Esophagus squamous epithelium (tissue), 4 donors: ENCODE measurements at regions not wholly inside any gene's neighbourhood (a gene's known extent, or its start where the extent isn't known, plus 50 kb on each side); places are given as distances from the start of the nearest gene placed in this dataset.
"Not testable (repeated sequence)": the region's sequence is repeated elsewhere in the genome, so short reads cannot be mapped to it uniquely, and the experiment has no call there.

ENCODE experiments used
- CTCF ChIP-seq, 6 experiments: fragments of 450-650 bp in 4 of 6; fragments of 200-600 bp in 2 of 6; sonication (generic) in 2 of 6; IDR thresholded peaks; one replicate each; pipeline ENCODE4 v1.5.1; 2016 to 2019; ENCODE audit warnings: antibody characterized with exemption in 6 of 6, mild to moderate bottlenecking in 4 of 6, moderate library complexity in 4 of 6
- POLR2A ChIP-seq, 4 donors: fragments of 450-650 bp; IDR thresholded peaks; one replicate each; pipeline ENCODE4 v1.6.1; 2017; ENCODE audit warnings: antibody characterized with exemption in 4 of 4, mild to moderate bottlenecking in 4 of 4, moderate library complexity in 3 of 4

GRCh38 chr6:93829757-93830156, 410.4 kb upstream of the EPHA7 start:
- TF ChIP-seq CTCF, POLR2A (IDR thresholded peaks at IDR 0.05): not testable (repeated sequence)
